Lower leg skin (tissue), 4 donors: ENCODE measurements at regions not wholly inside any gene's neighbourhood (a gene's known extent, or its start where the extent isn't known, plus 50 kb on each side); places are given as distances from the start of the nearest gene placed in this dataset.

Experiments
- DNase-seq, 2 donors: peaks; one replicate each; pipeline ENCODE4 v3.0.0-alpha.2; 2019; ENCODE audit warnings: low spot score in 2 of 2
- H3K4me3 ChIP-seq: fragments of 200-600 bp; sonication (generic); 2 replicates; pipeline ENCODE4 v1.5.1; 2017; ENCODE audit warnings: mild to moderate bottlenecking, low read depth; ENCODE audit not compliant: poor library complexity, severe bottlenecking
- POLR2A ChIP-seq, 2 donors: fragments of 450-650 bp; IDR thresholded peaks; one replicate each; pipeline ENCODE4 v1.6.1; 2016 to 2017; ENCODE audit warnings: antibody characterized with exemption in 2 of 2, mild to moderate bottlenecking in 1 of 2, moderate library complexity in 1 of 2
- WGBS, 2 donors: methylation state at CpG; one replicate each; pipeline ENCODE4 v1.1.5; 2018; 5-methylcytosine and 5-hydroxymethylcytosine counted together
- intact Hi-C: fragments of 100-400 bp; cut with DNase I; formaldehyde crosslinking; loops from one replicate; pipeline ENCODE4 v1.15.0; 2023; ENCODE audit warnings: low total_unique reads
- TF ChIP-seq, protein P1 (sequence below), 3 donors: fragments of 450-650 bp; IDR thresholded peaks; one replicate each; pipeline ENCODE4 v1.5.1; 2016; ENCODE audit warnings: antibody characterized with exemption in 3 of 3, mild to moderate bottlenecking in 3 of 3, moderate library complexity in 2 of 3

DNA sequence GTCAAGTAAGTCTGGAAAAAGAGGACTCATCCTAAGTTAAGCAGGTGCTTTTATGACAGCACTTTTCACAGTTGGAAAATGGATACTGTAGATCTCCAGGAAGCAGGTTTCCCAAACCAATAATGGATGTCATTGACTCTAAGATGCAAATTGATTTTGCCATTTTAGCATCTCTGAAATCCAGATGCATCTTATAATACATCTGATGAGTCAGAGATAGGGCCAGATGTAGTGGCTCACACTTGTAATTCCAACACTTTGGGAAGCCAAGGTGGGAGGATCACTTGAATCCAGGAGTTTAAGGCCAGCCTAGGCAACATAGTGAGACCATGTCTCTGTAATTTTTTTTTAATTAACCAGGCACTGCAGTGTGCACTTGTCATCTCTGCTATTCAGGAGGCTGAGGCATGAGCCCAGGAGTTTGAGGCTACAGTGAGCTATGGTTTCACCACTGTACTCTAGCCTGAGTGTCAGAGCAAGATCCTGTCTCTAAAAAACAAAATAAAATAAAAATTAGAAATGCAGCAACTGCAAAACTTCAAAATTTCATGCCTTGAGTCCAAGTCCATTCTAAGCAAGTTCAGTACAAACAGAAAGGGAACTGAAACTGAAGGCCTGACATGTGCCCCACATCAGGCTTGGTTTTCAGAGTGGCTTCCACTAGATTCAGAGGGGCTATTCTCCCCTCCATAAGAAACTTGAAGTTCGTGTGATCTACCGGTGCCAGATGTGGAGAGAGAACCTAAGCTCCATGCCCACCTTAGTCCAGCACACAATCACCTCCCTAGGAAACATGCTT is 267.8 kb upstream of the NCKAP5 start:
- intact Hi-C loops = no loop called here
- DNase-seq = no peak
- WGBS, 2 donors = 67 to 86% methylated on average over 2 of the region's 2 CpGs
- TF ChIP-seq POLR2A (IDR thresholded peaks at IDR 0.05) = no peak
- TF ChIP-seq, protein P1, sequence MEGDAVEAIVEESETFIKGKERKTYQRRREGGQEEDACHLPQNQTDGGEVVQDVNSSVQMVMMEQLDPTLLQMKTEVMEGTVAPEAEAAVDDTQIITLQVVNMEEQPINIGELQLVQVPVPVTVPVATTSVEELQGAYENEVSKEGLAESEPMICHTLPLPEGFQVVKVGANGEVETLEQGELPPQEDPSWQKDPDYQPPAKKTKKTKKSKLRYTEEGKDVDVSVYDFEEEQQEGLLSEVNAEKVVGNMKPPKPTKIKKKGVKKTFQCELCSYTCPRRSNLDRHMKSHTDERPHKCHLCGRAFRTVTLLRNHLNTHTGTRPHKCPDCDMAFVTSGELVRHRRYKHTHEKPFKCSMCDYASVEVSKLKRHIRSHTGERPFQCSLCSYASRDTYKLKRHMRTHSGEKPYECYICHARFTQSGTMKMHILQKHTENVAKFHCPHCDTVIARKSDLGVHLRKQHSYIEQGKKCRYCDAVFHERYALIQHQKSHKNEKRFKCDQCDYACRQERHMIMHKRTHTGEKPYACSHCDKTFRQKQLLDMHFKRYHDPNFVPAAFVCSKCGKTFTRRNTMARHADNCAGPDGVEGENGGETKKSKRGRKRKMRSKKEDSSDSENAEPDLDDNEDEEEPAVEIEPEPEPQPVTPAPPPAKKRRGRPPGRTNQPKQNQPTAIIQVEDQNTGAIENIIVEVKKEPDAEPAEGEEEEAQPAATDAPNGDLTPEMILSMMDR (IDR thresholded peaks at IDR 0.05) = no peak
- H3K4me3 ChIP-seq = no peak overlapping the region

GRCh38 chr2:133836691-133837345 is 268.6 kb upstream of the NCKAP5 start:
- no peak for TF ChIP-seq POLR2A (IDR thresholded peaks at IDR 0.05)
- TF ChIP-seq, protein P1 (IDR thresholded peaks at IDR 0.05) = no peak
- 80 to 85% methylated on average over 11 of the region's 11 CpGs for WGBS, 2 donors
- peak in 1 of 2 donors; percentile 4 for DNase-seq
- intact Hi-C loops = no loop called here
- no peak overlapping the region for H3K4me3 ChIP-seq

DNA sequence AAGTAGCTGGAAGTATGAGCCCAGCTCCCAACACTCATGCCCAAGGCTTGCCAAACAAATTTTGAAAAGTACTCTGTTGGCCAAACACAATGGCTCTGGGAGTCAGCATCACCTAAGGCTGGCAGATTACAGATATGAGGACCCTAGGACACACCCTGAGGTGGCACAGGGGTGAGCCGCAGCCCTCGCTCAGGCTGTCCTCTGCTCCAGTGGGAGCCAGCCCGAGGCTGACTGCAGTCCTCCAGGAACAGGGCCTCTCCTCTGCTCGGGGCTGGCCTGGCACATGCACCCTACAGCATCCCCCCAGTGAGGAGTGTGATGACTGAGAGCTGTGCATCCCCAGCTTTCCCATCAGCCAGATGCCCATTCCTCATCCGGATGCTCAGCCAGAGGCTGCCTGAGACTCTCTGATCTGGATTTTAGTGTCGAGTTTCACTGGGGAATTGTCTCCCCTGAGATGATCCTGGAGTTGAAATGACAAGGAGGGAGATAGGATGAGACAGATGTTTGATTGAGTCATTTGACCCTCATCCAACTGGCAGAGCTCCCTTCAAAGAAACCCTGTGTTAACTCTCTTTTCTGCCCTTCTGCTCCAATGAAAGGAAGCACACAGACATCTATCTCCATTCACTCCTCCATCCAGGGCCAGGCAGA is 269.3 kb upstream of the NCKAP5 start:
- intact Hi-C loops = no loop called here
- DNase-seq = no peak
- WGBS, 2 donors = 62 to 65% methylated on average over 6 of the region's 6 CpGs
- TF ChIP-seq, protein P1 (IDR thresholded peaks at IDR 0.05) = no peak
- no peak for TF ChIP-seq POLR2A (IDR thresholded peaks at IDR 0.05)
- H3K4me3 ChIP-seq = no peak overlapping the region

DNA sequence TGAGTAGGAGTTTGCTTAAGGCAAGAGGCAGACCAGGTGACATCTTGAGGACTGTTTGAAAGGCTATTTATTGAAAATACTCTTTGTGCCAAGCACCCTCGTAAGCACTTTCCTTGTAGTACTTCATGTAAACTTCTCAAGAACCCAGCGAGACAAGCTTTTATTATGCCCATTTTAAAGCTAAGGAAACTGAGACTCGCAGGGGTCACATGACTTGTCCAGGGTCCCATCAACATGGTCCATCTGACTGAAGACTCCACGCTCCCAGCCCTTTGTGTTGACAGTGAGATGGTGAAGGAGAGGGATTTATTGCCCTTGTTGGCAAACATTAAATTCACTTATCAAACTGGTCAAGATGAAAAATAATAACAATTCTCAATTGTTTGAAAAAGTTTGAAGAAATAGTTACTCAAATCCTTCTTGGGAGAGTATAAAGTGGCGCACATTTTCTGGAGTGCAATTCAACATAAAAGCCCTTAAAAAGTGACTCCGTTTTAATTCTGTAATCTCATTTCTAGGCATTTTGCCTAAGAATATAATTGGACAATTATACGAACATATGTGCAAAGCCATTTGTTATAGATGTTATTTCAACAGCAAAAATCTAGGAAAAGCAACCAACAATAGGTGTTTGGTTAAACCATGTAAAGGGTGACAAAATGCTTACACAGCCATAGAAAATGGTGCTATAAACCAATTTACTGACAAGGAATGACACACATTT is 270.5 kb upstream of the NCKAP5 start:
- WGBS, 2 donors = 82 to 85% methylated on average over 7 of the region's 7 CpGs
- DNase-seq = no peak
- H3K4me3 ChIP-seq = no peak overlapping the region

GRCh38 chr2:133839677-133840076 is 271.4 kb upstream of the NCKAP5 start:
- DNase-seq = no peak
- H3K4me3 ChIP-seq = no peak overlapping the region
- no peak for TF ChIP-seq POLR2A (IDR thresholded peaks at IDR 0.05)
- TF ChIP-seq, protein P1 (IDR thresholded peaks at IDR 0.05) = no peak
- intact Hi-C loops = no loop called here
- 79 to 82% methylated on average over 6 of the region's 6 CpGs for WGBS, 2 donors

More for the DNA sequence above, 270.5 kb upstream of the NCKAP5 start:
- no peak for TF ChIP-seq POLR2A (IDR thresholded peaks at IDR 0.05)
- TF ChIP-seq, protein P1 (IDR thresholded peaks at IDR 0.05) = no peak
- intact Hi-C loops = no loop called here
